Adipocyte (in vitro differentiated cells): ENCODE measurements at regions not wholly inside any gene's neighbourhood (a gene's known extent, or its start where the extent isn't known, plus 50 kb on each side); places are given as distances from the start of the nearest gene placed in this dataset.
"Not testable (repeated sequence)": the region's sequence is repeated elsewhere in the genome, so short reads cannot be mapped to it uniquely, and the experiment has no call there.

Source experiments
- DNase-seq: peaks from one replicate; pipeline ENCODE4 v3.0.0-alpha.2; 2015; ENCODE audit warnings: low read depth
- H3K27me3 ChIP-seq: replicated peaks from 2 replicates; pipeline ENCODE4 v1.7.0; 2013; ENCODE audit warnings: mild to moderate bottlenecking, low read length, moderate library complexity; ENCODE audit not compliant: control insufficient read depth, insufficient read depth
- H3K36me3 ChIP-seq: 2 replicates; pipeline ENCODE4 v1.7.0; 2013; ENCODE audit warnings: low read length, mild to moderate bottlenecking, moderate library complexity; ENCODE audit not compliant: control insufficient read depth, insufficient read depth, severe bottlenecking
- H3K4me1 ChIP-seq: 2 replicates; pipeline ENCODE4 v1.7.0; 2013; ENCODE audit warnings: mild to moderate bottlenecking, low read length, moderate library complexity; ENCODE audit not compliant: control insufficient read depth, insufficient read depth
- H3K4me3 ChIP-seq: 2 replicates; pipeline ENCODE4 v1.7.0; 2013; ENCODE audit warnings: mild to moderate bottlenecking, low read length, moderate library complexity
- H3K9ac ChIP-seq: 2 replicates; pipeline ENCODE4 v1.7.0; 2013; ENCODE audit warnings: mild to moderate bottlenecking, low read length, moderate library complexity
- H3K9me3 ChIP-seq: 2 replicates; pipeline ENCODE4 v1.7.0; 2013; ENCODE audit warnings: mild to moderate bottlenecking, low read length, moderate library complexity; ENCODE audit not compliant: control insufficient read depth

- Histone ChIP-seq H3K27me3 (no peaks in the 10 kb centered on the region), H3K9ac (no peak overlapping the region), H3K4me1 (no peaks in the 10 kb centered on the region), H3K36me3 (no peaks in the 10 kb centered on the region), H3K4me3 (no peak overlapping the region), H3K9me3 (peaks cover 3% of the 10 kb centered on the region)
- DNase-seq = no peak
Measured at GRCh38 chr22:47534804-47535410, 772.5 kb downstream of the TBC1D22A start.

GRCh38 chr22:47533961-47534803 lies 771.7 kb downstream of the TBC1D22A start:
- Histone ChIP-seq H3K27me3 (no peaks in the 10 kb centered on the region), H3K36me3 (no peaks in the 10 kb centered on the region), H3K4me1 (no peaks in the 10 kb centered on the region), H3K4me3 (no peak overlapping the region), H3K9me3 (peaks cover 3% of the 10 kb centered on the region), H3K9ac (no peak overlapping the region)
- no peak for DNase-seq

GRCh38 chr22:47517062-47517461 lies 754.6 kb downstream of the TBC1D22A start:
- no peak overlapping the region for H3K9ac ChIP-seq
- no peaks in the 10 kb centered on the region for H3K36me3 ChIP-seq
- no peak for DNase-seq
- H3K27me3 ChIP-seq = no peaks in the 10 kb centered on the region
- no peaks in the 10 kb centered on the region for H3K9me3 ChIP-seq
- no peaks in the 10 kb centered on the region for H3K4me1 ChIP-seq
- H3K4me3 ChIP-seq = no peak overlapping the region

GRCh38 chr22:47515384-47516125 lies 753.1 kb downstream of the TBC1D22A start:
- no peak for DNase-seq
- Histone ChIP-seq H3K36me3 (no peaks in the 10 kb centered on the region), H3K27me3 (no peaks in the 10 kb centered on the region), H3K4me1 (no peaks in the 10 kb centered on the region), H3K4me3 (no peak overlapping the region), H3K9me3 (peaks cover 3% of the 10 kb centered on the region), H3K9ac (no peak overlapping the region)

- Histone ChIP-seq H3K4me3 (no peak overlapping the region), H3K9me3 (peaks cover 6% of the 10 kb centered on the region), H3K27me3 (no peaks in the 10 kb centered on the region), H3K4me1 (no peaks in the 10 kb centered on the region), H3K9ac (no peak overlapping the region), H3K36me3 (no peaks in the 10 kb centered on the region)
- DNase-seq = no peak
Measured at GRCh38 chr22:47512617-47513016, 750.2 kb downstream of the TBC1D22A start.

GRCh38 chr22:47504962-47505361 lies 742.5 kb downstream of the TBC1D22A start:
- no peaks in the 10 kb centered on the region for H3K36me3 ChIP-seq
- H3K27me3 ChIP-seq = no peaks in the 10 kb centered on the region
- H3K9me3 ChIP-seq = peaks cover 20% of the 10 kb centered on the region
- no peaks in the 10 kb centered on the region for H3K4me1 ChIP-seq
- H3K9ac ChIP-seq = no peak overlapping the region
- H3K4me3 ChIP-seq = no peak overlapping the region
- DNase-seq = no peak

- no peak overlapping the region for H3K4me3 ChIP-seq
- H3K27me3 ChIP-seq = no peaks in the 10 kb centered on the region
- no peak overlapping the region for H3K9ac ChIP-seq
- no peak for DNase-seq
- H3K4me1 ChIP-seq = no peaks in the 10 kb centered on the region
- H3K36me3 ChIP-seq = no peaks in the 10 kb centered on the region
- peaks cover 25% of the 10 kb centered on the region for H3K9me3 ChIP-seq
Measured at GRCh38 chr22:47498969-47499495, 736.6 kb downstream of the TBC1D22A start.

GRCh38 chr22:47497666-47498065 lies 735.2 kb downstream of the TBC1D22A start:
- no peak for DNase-seq
- H3K9me3 ChIP-seq = peaks cover 25% of the 10 kb centered on the region
- H3K9ac ChIP-seq = no peak overlapping the region
- H3K4me3 ChIP-seq = no peak overlapping the region
- no peaks in the 10 kb centered on the region for H3K27me3 ChIP-seq
- H3K4me1 ChIP-seq = no peaks in the 10 kb centered on the region
- no peaks in the 10 kb centered on the region for H3K36me3 ChIP-seq

GRCh38 chr22:47495110-47495509 lies 732.7 kb downstream of the TBC1D22A start:
- Histone ChIP-seq H3K4me1 (no peaks in the 10 kb centered on the region), H3K36me3 (no peaks in the 10 kb centered on the region), H3K4me3 (no peak overlapping the region), H3K9me3 (peaks cover 8% of the 10 kb centered on the region), H3K9ac (no peak overlapping the region), H3K27me3 (no peaks in the 10 kb centered on the region)
- no peak for DNase-seq

GRCh38 chr22:47488131-47488530 lies 725.7 kb downstream of the TBC1D22A start:
- not testable (repeated sequence) for H3K4me3 ChIP-seq, H3K9ac ChIP-seq, DNase-seq, H3K4me1 ChIP-seq, H3K36me3 ChIP-seq, H3K9me3 ChIP-seq
- H3K27me3 ChIP-seq = peaks cover 14% of the 10 kb centered on the region
